ENCODE measurements at regions not wholly inside any gene's neighbourhood (a gene's known extent, or its start where the extent isn't known, plus 50 kb on each side); places are given as distances from the start of the nearest gene placed in this dataset.

- CTCF ChIA-PET (ENCODE audit: unreplicated experiment), result no interaction called here
- Histone ChIP-seq H3K9me2 (ENCODE audit: insufficient read depth, low read length) (no peaks in the 10 kb centered on the region), H3K27ac (ENCODE audit: low read depth, low read length, poor library complexity, severe bottlenecking) (no peak overlapping the region), H4K20me1 (ENCODE audit: insufficient read depth, low read length) (no peaks in the 10 kb centered on the region), H3K79me2 (ENCODE audit: insufficient read depth, low read depth, low read length) (no peaks in the 10 kb centered on the region), H3K4me2 (ENCODE audit: low read length) (no peak overlapping the region), H3K36me3 (ENCODE audit: insufficient read depth, low read length) (no peaks in the 10 kb centered on the region), H3K4me1 (ENCODE audit: insufficient read depth, low read length, poor library complexity, severe bottlenecking) (no peaks in the 10 kb centered on the region), H3K9me3 (ENCODE audit: low read length) (no peaks in the 10 kb centered on the region), H2AFZ (ENCODE audit: low read length) (no peak overlapping the region), H3K4me3 (ENCODE audit: low read depth, low read length, poor library complexity, severe bottlenecking) (no peak overlapping the region)
- BruUV-seq (replicated peaks), result no TSS peak
- POLR2A ChIA-PET, result interaction anchor here (0.6 kb wide), 1 partner anchor 1674 kb away, joined by 4 read pairs; no protein-coding TSS in a partner anchor
- TF ChIP-seq, protein P1, sequence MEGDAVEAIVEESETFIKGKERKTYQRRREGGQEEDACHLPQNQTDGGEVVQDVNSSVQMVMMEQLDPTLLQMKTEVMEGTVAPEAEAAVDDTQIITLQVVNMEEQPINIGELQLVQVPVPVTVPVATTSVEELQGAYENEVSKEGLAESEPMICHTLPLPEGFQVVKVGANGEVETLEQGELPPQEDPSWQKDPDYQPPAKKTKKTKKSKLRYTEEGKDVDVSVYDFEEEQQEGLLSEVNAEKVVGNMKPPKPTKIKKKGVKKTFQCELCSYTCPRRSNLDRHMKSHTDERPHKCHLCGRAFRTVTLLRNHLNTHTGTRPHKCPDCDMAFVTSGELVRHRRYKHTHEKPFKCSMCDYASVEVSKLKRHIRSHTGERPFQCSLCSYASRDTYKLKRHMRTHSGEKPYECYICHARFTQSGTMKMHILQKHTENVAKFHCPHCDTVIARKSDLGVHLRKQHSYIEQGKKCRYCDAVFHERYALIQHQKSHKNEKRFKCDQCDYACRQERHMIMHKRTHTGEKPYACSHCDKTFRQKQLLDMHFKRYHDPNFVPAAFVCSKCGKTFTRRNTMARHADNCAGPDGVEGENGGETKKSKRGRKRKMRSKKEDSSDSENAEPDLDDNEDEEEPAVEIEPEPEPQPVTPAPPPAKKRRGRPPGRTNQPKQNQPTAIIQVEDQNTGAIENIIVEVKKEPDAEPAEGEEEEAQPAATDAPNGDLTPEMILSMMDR (conservative IDR thresholded peaks at IDR 0.05; ENCODE audit: low read length), result no peak
- intact Hi-C loops (cut with micrococcal nuclease; ENCODE audit: unreplicated experiment), result no loop called here
- no peak for DNase-seq (ENCODE audit: low spot score)
Observed at GRCh38 chr5:174490728-174491127, 233.7 kb upstream of the MSX2 start.

GRCh38 chr5:174491265-174491664 is 233.1 kb upstream of the MSX2 start:
- DNase-seq (ENCODE audit: low spot score), result no peak
- no peaks in the 10 kb centered on the region for H3K36me3 ChIP-seq (ENCODE audit: insufficient read depth, low read length)
- ChIA-PET CTCF (ENCODE audit: unreplicated experiment) (no interaction called here), POLR2A (no interaction called here)
- no peaks in the 10 kb centered on the region for H3K79me2 ChIP-seq (ENCODE audit: insufficient read depth, low read depth, low read length)
- no peak overlapping the region for H3K27ac ChIP-seq (ENCODE audit: low read depth, low read length, poor library complexity, severe bottlenecking)
- H3K9me3 ChIP-seq (ENCODE audit: low read length), result no peaks in the 10 kb centered on the region
- no peak overlapping the region for H2AFZ ChIP-seq (ENCODE audit: low read length)
- no peaks in the 10 kb centered on the region for H3K4me1 ChIP-seq (ENCODE audit: insufficient read depth, low read length, poor library complexity, severe bottlenecking)
- no peaks in the 10 kb centered on the region for H3K9me2 ChIP-seq (ENCODE audit: insufficient read depth, low read length)
- TF ChIP-seq, protein P1 (conservative IDR thresholded peaks at IDR 0.05; ENCODE audit: low read length), result no peak
- TF ChIP-seq EZH2phosphoT487 (IDR thresholded peaks at IDR 0.05; ENCODE audit: borderline replicate concordance, low read depth, low read length), result no peak
- H4K20me1 ChIP-seq (ENCODE audit: insufficient read depth, low read length), result no peaks in the 10 kb centered on the region
- no TSS peak for BruUV-seq (replicated peaks)
- H3K4me2 ChIP-seq (ENCODE audit: low read length), result no peak overlapping the region
- intact Hi-C loops (cut with micrococcal nuclease; ENCODE audit: unreplicated experiment), result no loop called here
- no peak overlapping the region for H3K4me3 ChIP-seq (ENCODE audit: low read depth, low read length, poor library complexity, severe bottlenecking)

- H3K36me3 ChIP-seq (ENCODE audit: insufficient read depth, low read length), result no peaks in the 10 kb centered on the region
- CTCF ChIA-PET (ENCODE audit: unreplicated experiment), result no interaction called here
- H3K4me3 ChIP-seq (ENCODE audit: low read depth, low read length, poor library complexity, severe bottlenecking), result no peak overlapping the region
- no peaks in the 10 kb centered on the region for H3K9me3 ChIP-seq (ENCODE audit: low read length)
- no peaks in the 10 kb centered on the region for H3K4me1 ChIP-seq (ENCODE audit: insufficient read depth, low read length, poor library complexity, severe bottlenecking)
- no peak for DNase-seq (ENCODE audit: low spot score)
- POLR2A ChIA-PET, result no interaction called here
- H3K9me2 ChIP-seq (ENCODE audit: insufficient read depth, low read length), result no peaks in the 10 kb centered on the region
- TF ChIP-seq, protein P1 (conservative IDR thresholded peaks at IDR 0.05; ENCODE audit: low read length), result no peak
- no peak for TF ChIP-seq EZH2phosphoT487 (IDR thresholded peaks at IDR 0.05; ENCODE audit: borderline replicate concordance, low read depth, low read length)
- no peaks in the 10 kb centered on the region for H3K79me2 ChIP-seq (ENCODE audit: insufficient read depth, low read depth, low read length)
- BruUV-seq (replicated peaks), result no TSS peak
- H3K27ac ChIP-seq (ENCODE audit: low read depth, low read length, poor library complexity, severe bottlenecking), result no peak overlapping the region
- no peak overlapping the region for H2AFZ ChIP-seq (ENCODE audit: low read length)
- intact Hi-C loops (cut with micrococcal nuclease; ENCODE audit: unreplicated experiment), result no loop called here
- H4K20me1 ChIP-seq (ENCODE audit: insufficient read depth, low read length), result no peaks in the 10 kb centered on the region
- H3K4me2 ChIP-seq (ENCODE audit: low read length), result no peak overlapping the region
Observed at GRCh38 chr5:174491761-174492350, 232.5 kb upstream of the MSX2 start.

Data from OCI-LY7 (cell line).